RWPE2 (cell line): ENCODE measurements at regions not wholly inside any gene's neighbourhood (a gene's known extent, or its start where the extent isn't known, plus 50 kb on each side); places are given as distances from the start of the nearest gene placed in this dataset.
"Not testable (repeated sequence)": the region's sequence is repeated elsewhere in the genome, so short reads cannot be mapped to it uniquely, and the experiment has no call there.

Experiments
- ATAC-seq: fragments of 200-7000 bp; cut with Tn5 transposase; 3 replicates; pipeline ENCODE4 v1.9.1; 2021; ENCODE audit warnings: low read depth
- DNase-seq: peaks from one replicate; pipeline ENCODE4 v3.0.0-alpha.2; 2020; ENCODE audit warnings: low spot score
- H3K27ac ChIP-seq: fragments of 450-650 bp; 2 replicates; pipeline ENCODE4 v1.5.1; 2017; ENCODE audit warnings: mild to moderate bottlenecking; ENCODE audit not compliant: poor library complexity, severe bottlenecking
- H3K27me3 ChIP-seq: fragments of 250-450 bp; sonication (Bioruptor Pico); 2 replicates; pipeline ENCODE4 v1.5.1; 2021; ENCODE audit warnings: mild to moderate bottlenecking, moderate library complexity; ENCODE audit not compliant: insufficient read depth, poor library complexity, severe bottlenecking
- H3K36me3 ChIP-seq: fragments of 250-450 bp; sonication (Bioruptor Pico); 2 replicates; pipeline ENCODE4 v1.5.1; 2020; ENCODE audit warnings: low read depth, mild to moderate bottlenecking, moderate library complexity
- H3K4me1 ChIP-seq: fragments of 250-450 bp; sonication (Bioruptor Pico); 2 replicates; pipeline ENCODE4 v1.5.1; 2021; ENCODE audit warnings: mild to moderate bottlenecking, moderate library complexity; ENCODE audit not compliant: insufficient read depth, poor library complexity, severe bottlenecking
- H3K4me3 ChIP-seq: fragments of 250-450 bp; sonication (Bioruptor Pico); 2 replicates; pipeline ENCODE4 v1.5.1; 2021; ENCODE audit warnings: mild to moderate bottlenecking, moderate library complexity; ENCODE audit not compliant: severe bottlenecking
- H3K9me3 ChIP-seq: fragments of 250-450 bp; sonication (Bioruptor Pico); 2 replicates; pipeline ENCODE4 v1.5.1; 2021; ENCODE audit warnings: mild to moderate bottlenecking, moderate library complexity; ENCODE audit not compliant: severe bottlenecking
- CTCF ChIP-seq: fragments of 450-650 bp; IDR thresholded peaks from one replicate; pipeline ENCODE4 v1.5.1; 2017; ENCODE audit warnings: mild to moderate bottlenecking, moderate library complexity; ENCODE audit not compliant: poor library complexity, severe bottlenecking

- no peak for ATAC-seq
- TF ChIP-seq CTCF = no peak
- no peak for DNase-seq
These were observed 224.2 kb upstream of the RUNX1 start for GRCh38 chr21:35273333-35273732.

DNA sequence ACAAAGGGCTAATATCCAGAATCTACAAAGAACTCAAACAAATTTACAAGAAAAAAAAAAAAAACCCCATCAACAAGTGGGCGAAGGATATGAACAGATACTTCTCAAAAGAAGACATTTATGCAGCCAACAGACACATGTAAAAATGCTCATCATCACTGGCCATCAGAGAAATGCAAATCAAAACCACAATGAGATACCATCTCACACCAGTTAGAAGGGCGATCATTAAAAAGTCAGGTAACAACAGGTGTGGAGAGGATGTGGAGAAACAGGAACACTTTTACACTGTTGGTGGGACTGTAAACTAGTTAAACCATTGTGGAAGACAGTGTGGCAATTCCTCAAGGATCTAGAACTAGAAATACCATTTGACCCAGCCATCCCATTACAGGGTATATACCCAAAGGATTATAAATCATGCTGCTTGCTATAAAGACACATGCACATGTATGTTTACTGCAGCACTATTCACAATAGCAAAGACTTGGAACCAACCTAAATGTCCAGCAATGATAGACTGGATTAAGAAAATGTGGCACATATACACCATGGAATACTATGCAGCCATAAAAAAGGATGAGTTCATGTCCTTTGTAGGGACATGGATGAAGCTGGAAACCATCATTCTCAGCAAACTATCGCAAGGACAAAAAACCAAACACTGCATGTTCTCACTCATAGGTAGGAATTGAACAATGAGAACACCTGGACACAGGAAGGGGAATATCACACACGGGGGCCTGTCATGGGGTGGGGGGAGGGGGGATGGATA lies 222.4 kb upstream of the RUNX1 start:
- H3K9me3 ChIP-seq, DNase-seq, H3K27me3 ChIP-seq, H3K4me3 ChIP-seq, ATAC-seq, H3K36me3 ChIP-seq, H3K27ac ChIP-seq: not testable (repeated sequence)
- peaks cover 21% of the 10 kb centered on the region for H3K4me1 ChIP-seq

More at GRCh38 chr21:35273333-35273732, 224.2 kb upstream of the RUNX1 start:
- Histone ChIP-seq H3K4me1 (peaks cover 33% of the 10 kb centered on the region), H3K36me3 (no peaks in the 10 kb centered on the region), H3K4me3 (no peak overlapping the region), H3K9me3 (no peaks in the 10 kb centered on the region), H3K27me3 (no peaks in the 10 kb centered on the region), H3K27ac (peak overlapping the region; percentile 93)

DNA sequence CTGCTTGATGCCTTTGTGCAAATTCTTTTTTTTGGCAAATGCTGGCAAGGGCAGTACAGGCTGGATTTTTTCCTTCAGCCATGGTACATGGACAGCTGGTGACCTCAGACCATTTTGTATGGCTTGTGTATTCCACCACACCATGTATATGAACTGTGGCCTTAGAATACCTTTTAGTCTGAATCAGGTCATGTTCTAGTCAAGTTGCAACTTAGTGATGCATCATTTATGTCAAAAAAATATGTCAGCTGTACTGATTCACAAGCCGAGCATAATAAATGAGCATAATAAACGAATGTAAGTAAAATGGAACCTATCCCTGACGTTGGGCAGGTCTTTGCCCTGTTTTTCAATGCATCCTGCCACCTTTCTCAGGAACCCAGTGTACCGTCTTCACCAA lies 219.7 kb upstream of the RUNX1 start:
- H3K27ac ChIP-seq = peak overlapping the region; percentile 0
- DNase-seq (no peak), ATAC-seq (no peak; the same call in 2 of the 3 replicates)
- no peak for TF ChIP-seq CTCF
- no peaks in the 10 kb centered on the region for H3K36me3 ChIP-seq
- no peaks in the 10 kb centered on the region for H3K27me3 ChIP-seq
- peaks cover 25% of the 10 kb centered on the region for H3K4me1 ChIP-seq
- H3K9me3 ChIP-seq = no peaks in the 10 kb centered on the region
- H3K4me3 ChIP-seq = no peak overlapping the region

GRCh38 chr21:35268261-35268660 lies 219.2 kb upstream of the RUNX1 start:
- TF ChIP-seq CTCF = no peak
- Histone ChIP-seq H3K27me3 (no peaks in the 10 kb centered on the region), H3K4me1 (peaks cover 21% of the 10 kb centered on the region), H3K27ac (peak overlapping the region; percentile 0), H3K9me3 (no peaks in the 10 kb centered on the region), H3K36me3 (no peaks in the 10 kb centered on the region), H3K4me3 (no peak overlapping the region)
- no peak for DNase-seq
- no peak for ATAC-seq

DNA sequence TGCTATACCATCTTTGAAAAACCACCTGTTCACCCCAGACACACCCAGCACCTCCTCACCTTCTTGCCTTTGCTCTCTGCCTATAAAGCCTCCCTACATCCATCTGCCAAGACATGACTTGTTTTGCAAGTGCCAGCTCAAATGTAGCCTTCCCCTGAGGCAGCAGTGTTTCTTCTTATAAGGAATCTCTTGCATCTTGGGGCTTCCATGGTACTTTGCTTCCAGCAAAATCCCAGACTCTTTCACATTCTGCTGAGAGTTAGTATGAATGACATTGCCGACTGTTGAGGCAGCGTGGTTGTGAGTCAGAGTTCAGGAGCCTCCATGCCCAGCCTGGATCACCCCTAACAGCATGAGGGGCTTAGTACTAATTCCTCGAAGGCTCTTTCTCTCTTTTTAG lies 217.4 kb upstream of the RUNX1 start:
- Histone ChIP-seq H3K4me1 (peaks cover 18% of the 10 kb centered on the region), H3K27me3 (no peaks in the 10 kb centered on the region), H3K27ac (peak overlapping the region; percentile 77), H3K9me3 (no peaks in the 10 kb centered on the region), H3K36me3 (no peaks in the 10 kb centered on the region), H3K4me3 (no peak overlapping the region)
- no peak for TF ChIP-seq CTCF
- ATAC-seq = no peak
- DNase-seq = no peak
